ENCODE measurements at regions not wholly inside any gene's neighbourhood (a gene's known extent, or its start where the extent isn't known, plus 50 kb on each side); places are given as distances from the start of the nearest gene placed in this dataset.

DNA sequence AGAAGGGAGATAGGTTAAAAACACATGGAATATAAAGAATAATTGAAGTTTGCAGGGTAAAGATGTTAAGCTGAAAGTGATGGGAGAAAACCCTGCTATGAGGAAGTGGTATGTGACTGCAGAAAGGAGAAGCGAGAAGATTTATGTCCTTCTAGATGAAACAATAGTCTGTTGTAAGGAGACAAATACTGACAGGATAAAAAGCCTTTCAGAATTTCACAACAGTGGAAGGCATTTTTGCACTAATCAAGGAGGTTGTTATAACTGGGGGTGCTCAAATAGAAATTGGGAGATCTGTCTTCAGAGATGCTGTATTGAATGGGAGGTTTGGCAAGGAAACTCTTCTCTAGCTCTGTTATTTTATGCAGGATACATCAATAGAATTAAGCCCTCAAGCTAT lies 69.6 kb downstream of the NMUR2 start:
- Histone ChIP-seq H3K4me3 (replicated peaks in 1 of 2; ENCODE audit: low read depth in 1 of 2, low read length in 2 of 2) (no peak overlapping the region), H3K27ac (ENCODE audit: low read depth, low read length) (no peak overlapping the region), H3K4me1 (ENCODE audit: control insufficient read depth in 1 of 2, insufficient read depth in 2 of 2, low read length in 2 of 2) (no peaks in the 10 kb centered on the region), H3K9ac (ENCODE audit: low read length) (no peak overlapping the region), H2AFZ (ENCODE audit: low read depth, low read length, poor library complexity, severe bottlenecking) (no peak overlapping the region), H4K20me1 (ENCODE audit: insufficient read depth) (no peaks in the 10 kb centered on the region), H3K4me2 (ENCODE audit: low read length) (no peak overlapping the region), H3K27me3 (ENCODE audit: insufficient read depth, low read length) (0 out of 2 replicates have a peak, but pooled peaks cover 2% of the 10 kb centered on the region), H3K79me2 (ENCODE audit: insufficient read depth, low read length) (no peaks in the 10 kb centered on the region), H3K9me3 (ENCODE audit: control insufficient read depth in 1 of 2, insufficient read depth in 1 of 2, low read depth in 1 of 2, low read length in 2 of 2) (no peaks in the 10 kb centered on the region), H3K9me2 (ENCODE audit: insufficient read depth) (no peaks in the 10 kb centered on the region), H3K36me3 (ENCODE audit: control insufficient read depth in 1 of 2, insufficient read depth in 2 of 2, low read length in 2 of 2) (no peaks in the 10 kb centered on the region)
- intact Hi-C loops (cut with micrococcal nuclease) = no loop called here
- TF ChIP-seq CBX3 (IDR thresholded peaks at IDR 0.05; ENCODE audit: low read depth) = no peak
- no peak for TF ChIP-seq SIN3A (IDR thresholded peaks at IDR 0.05; ENCODE audit: low read depth)
- TF ChIP-seq, protein P1, sequence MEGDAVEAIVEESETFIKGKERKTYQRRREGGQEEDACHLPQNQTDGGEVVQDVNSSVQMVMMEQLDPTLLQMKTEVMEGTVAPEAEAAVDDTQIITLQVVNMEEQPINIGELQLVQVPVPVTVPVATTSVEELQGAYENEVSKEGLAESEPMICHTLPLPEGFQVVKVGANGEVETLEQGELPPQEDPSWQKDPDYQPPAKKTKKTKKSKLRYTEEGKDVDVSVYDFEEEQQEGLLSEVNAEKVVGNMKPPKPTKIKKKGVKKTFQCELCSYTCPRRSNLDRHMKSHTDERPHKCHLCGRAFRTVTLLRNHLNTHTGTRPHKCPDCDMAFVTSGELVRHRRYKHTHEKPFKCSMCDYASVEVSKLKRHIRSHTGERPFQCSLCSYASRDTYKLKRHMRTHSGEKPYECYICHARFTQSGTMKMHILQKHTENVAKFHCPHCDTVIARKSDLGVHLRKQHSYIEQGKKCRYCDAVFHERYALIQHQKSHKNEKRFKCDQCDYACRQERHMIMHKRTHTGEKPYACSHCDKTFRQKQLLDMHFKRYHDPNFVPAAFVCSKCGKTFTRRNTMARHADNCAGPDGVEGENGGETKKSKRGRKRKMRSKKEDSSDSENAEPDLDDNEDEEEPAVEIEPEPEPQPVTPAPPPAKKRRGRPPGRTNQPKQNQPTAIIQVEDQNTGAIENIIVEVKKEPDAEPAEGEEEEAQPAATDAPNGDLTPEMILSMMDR (IDR thresholded peaks at IDR 0.05 in 2 of 3, conservative IDR thresholded peaks at IDR 0.05 in 1 of 3; ENCODE audit: borderline replicate concordance in 1 of 3, insufficient read depth in 1 of 3, low read depth in 2 of 3, low read length in 2 of 3) = no peak
- TF ChIP-seq, protein P2, sequence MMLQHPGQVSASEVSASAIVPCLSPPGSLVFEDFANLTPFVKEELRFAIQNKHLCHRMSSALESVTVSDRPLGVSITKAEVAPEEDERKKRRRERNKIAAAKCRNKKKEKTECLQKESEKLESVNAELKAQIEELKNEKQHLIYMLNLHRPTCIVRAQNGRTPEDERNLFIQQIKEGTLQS (IDR thresholded peaks at IDR 0.05) = no peak
- TF ChIP-seq ELF1 (IDR thresholded peaks at IDR 0.05; ENCODE audit: borderline replicate concordance, low read depth) = no peak
- TF ChIP-seq, protein P3, sequence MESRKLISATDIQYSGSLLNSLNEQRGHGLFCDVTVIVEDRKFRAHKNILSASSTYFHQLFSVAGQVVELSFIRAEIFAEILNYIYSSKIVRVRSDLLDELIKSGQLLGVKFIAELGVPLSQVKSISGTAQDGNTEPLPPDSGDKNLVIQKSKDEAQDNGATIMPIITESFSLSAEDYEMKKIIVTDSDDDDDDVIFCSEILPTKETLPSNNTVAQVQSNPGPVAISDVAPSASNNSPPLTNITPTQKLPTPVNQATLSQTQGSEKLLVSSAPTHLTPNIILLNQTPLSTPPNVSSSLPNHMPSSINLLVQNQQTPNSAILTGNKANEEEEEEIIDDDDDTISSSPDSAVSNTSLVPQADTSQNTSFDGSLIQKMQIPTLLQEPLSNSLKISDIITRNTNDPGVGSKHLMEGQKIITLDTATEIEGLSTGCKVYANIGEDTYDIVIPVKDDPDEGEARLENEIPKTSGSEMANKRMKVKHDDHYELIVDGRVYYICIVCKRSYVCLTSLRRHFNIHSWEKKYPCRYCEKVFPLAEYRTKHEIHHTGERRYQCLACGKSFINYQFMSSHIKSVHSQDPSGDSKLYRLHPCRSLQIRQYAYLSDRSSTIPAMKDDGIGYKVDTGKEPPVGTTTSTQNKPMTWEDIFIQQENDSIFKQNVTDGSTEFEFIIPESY (IDR thresholded peaks at IDR 0.05; ENCODE audit: extremely low read depth, insufficient replicate concordance, low read length) = no peak
- TF ChIP-seq TCF7L2 (IDR thresholded peaks at IDR 0.05; ENCODE audit: borderline replicate concordance, extremely low read depth, insufficient read depth, insufficient read length) = no peak
- TF ChIP-seq YY1 (IDR thresholded peaks at IDR 0.05; ENCODE audit: extremely low read depth, insufficient replicate concordance, low read depth, low read length) = no peak
- TF ChIP-seq, protein P4, sequence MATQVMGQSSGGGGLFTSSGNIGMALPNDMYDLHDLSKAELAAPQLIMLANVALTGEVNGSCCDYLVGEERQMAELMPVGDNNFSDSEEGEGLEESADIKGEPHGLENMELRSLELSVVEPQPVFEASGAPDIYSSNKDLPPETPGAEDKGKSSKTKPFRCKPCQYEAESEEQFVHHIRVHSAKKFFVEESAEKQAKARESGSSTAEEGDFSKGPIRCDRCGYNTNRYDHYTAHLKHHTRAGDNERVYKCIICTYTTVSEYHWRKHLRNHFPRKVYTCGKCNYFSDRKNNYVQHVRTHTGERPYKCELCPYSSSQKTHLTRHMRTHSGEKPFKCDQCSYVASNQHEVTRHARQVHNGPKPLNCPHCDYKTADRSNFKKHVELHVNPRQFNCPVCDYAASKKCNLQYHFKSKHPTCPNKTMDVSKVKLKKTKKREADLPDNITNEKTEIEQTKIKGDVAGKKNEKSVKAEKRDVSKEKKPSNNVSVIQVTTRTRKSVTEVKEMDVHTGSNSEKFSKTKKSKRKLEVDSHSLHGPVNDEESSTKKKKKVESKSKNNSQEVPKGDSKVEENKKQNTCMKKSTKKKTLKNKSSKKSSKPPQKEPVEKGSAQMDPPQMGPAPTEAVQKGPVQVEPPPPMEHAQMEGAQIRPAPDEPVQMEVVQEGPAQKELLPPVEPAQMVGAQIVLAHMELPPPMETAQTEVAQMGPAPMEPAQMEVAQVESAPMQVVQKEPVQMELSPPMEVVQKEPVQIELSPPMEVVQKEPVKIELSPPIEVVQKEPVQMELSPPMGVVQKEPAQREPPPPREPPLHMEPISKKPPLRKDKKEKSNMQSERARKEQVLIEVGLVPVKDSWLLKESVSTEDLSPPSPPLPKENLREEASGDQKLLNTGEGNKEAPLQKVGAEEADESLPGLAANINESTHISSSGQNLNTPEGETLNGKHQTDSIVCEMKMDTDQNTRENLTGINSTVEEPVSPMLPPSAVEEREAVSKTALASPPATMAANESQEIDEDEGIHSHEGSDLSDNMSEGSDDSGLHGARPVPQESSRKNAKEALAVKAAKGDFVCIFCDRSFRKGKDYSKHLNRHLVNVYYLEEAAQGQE (IDR thresholded peaks at IDR 0.05; ENCODE audit: low read depth) = no peak
- no peak for TF ChIP-seq ZFX (IDR thresholded peaks at IDR 0.05)
- no peak for TF ChIP-seq POLR2A (IDR thresholded peaks at IDR 0.05; ENCODE audit: borderline replicate concordance, extremely low read depth, insufficient read depth, insufficient read length)
- no peak for TF ChIP-seq CEBPB (IDR thresholded peaks at IDR 0.05; ENCODE audit: low read depth)
- TF ChIP-seq SP1 (IDR thresholded peaks at IDR 0.05; ENCODE audit: low read depth) = no peak
- TF ChIP-seq POLR2AphosphoS5 (IDR thresholded peaks at IDR 0.05; ENCODE audit: low read depth, low read length) = no peak
- no peak for ATAC-seq
- ChIA-PET RAD21 (ENCODE audit: low non-redundant PET in 1 of 2, low total read pairs in 2 of 2, uncharacterized antibody in 2 of 2, unreplicated experiment in 2 of 2) (no interaction called here), POLR2A (no interaction called here), CTCF (no interaction called here)
- BruUV-seq (replicated peaks) = no TSS peak
- DNase-seq (ENCODE audit: low read depth, low spot score) = no peak

Data from HCT116 (cell line).